ENCODE measurements at regions not wholly inside any gene's neighbourhood (a gene's known extent, or its start where the extent isn't known, plus 50 kb on each side); places are given as distances from the start of the nearest gene placed in this dataset.

GRCh38 chr10:57964351-57964750, 303.3 kb downstream of the IPMK start:
- no TSS peak for BruUV-seq (replicated peaks)
- ATAC-seq: no peak
- CTCF ChIA-PET: no interaction called here
- no peak for DNase-seq (ENCODE audit: low read depth, low spot score)
- Histone ChIP-seq H3K4me3 (no peak overlapping the region), H3K4me1 (ENCODE audit: control insufficient read depth, insufficient read depth, low read length) (no peaks in the 10 kb centered on the region), H3K9me3 (replicated peaks; ENCODE audit: control insufficient read depth, insufficient read depth, low read length) (no peaks in the 10 kb centered on the region), H3K27ac (ENCODE audit: control insufficient read depth, insufficient read depth) (no peak overlapping the region), H3K36me3 (ENCODE audit: control insufficient read depth in 2 of 2, insufficient read depth in 2 of 2, low read length in 1 of 2) (no peaks in the 10 kb centered on the region), H4K20me1 (ENCODE audit: control insufficient read depth, insufficient read depth) (no peaks in the 10 kb centered on the region), H3K79me2 (ENCODE audit: control insufficient read depth, insufficient read depth, low read length) (no peaks in the 10 kb centered on the region), H3K27me3 (replicated peaks in 1 of 2; ENCODE audit: control insufficient read depth in 2 of 2, insufficient read depth in 2 of 2, low read length in 1 of 2) (no peaks in the 10 kb centered on the region), H2AFZ (ENCODE audit: control insufficient read depth, low read depth, low read length) (no peak overlapping the region), H3K4me2 (ENCODE audit: control insufficient read depth, insufficient read depth) (no peak overlapping the region), H3K9ac (ENCODE audit: control insufficient read depth, insufficient read depth, low read length) (no peak overlapping the region)
- RAD21 ChIA-PET (ENCODE audit: unreplicated experiment): no interaction called here
- in situ Hi-C loops (cut with MboI): no loop called here
- WGBS (ENCODE audit: insufficient coverage, insufficient replicate concordance, low lambda C conversion rate, missing lambda C conversion rate): 26% methylated on average over 3 of the region's 3 CpGs
- TF ChIP-seq IRF4 (IDR thresholded peaks at IDR 0.05; ENCODE audit: low read depth, low read length) (no peak), POU2F2 (IDR thresholded peaks at IDR 0.05; ENCODE audit: borderline replicate concordance, low read depth, low read length) (no peak), TAF1 (IDR thresholded peaks at IDR 0.05; ENCODE audit: borderline replicate concordance, low read depth, low read length) (no peak), SREBF2 (IDR thresholded peaks at IDR 0.05; ENCODE audit: low read length) (no peak), KLF5 (IDR thresholded peaks at IDR 0.05; ENCODE audit: partially characterized antibody) (no peak), LARP7 (IDR thresholded peaks at IDR 0.05) (no peak), WRNIP1 (IDR thresholded peaks at IDR 0.05; ENCODE audit: borderline replicate concordance, low read depth, low read length) (no peak), MYC (IDR thresholded peaks at IDR 0.05; ENCODE audit: insufficient read depth, insufficient read length, insufficient replicate concordance, low read length, severe bottlenecking) (no peak), TCF12 (IDR thresholded peaks at IDR 0.05; ENCODE audit: low read depth, low read length) (no peak), E2F4 (IDR thresholded peaks at IDR 0.05; ENCODE audit: low read depth, low read length) (no peak), STAT1 (conservative IDR thresholded peaks at IDR 0.05) (no peak), BHLHE40 (IDR thresholded peaks at IDR 0.05; ENCODE audit: borderline replicate concordance in 1 of 2, low read depth in 2 of 2, low read length in 1 of 2) (no peak), ZNF622 (IDR thresholded peaks at IDR 0.05) (no peak), CUX1 (IDR thresholded peaks at IDR 0.05; ENCODE audit: insufficient replicate concordance, low read depth, low read length) (no peak)
- TF ChIP-seq, protein P1, sequence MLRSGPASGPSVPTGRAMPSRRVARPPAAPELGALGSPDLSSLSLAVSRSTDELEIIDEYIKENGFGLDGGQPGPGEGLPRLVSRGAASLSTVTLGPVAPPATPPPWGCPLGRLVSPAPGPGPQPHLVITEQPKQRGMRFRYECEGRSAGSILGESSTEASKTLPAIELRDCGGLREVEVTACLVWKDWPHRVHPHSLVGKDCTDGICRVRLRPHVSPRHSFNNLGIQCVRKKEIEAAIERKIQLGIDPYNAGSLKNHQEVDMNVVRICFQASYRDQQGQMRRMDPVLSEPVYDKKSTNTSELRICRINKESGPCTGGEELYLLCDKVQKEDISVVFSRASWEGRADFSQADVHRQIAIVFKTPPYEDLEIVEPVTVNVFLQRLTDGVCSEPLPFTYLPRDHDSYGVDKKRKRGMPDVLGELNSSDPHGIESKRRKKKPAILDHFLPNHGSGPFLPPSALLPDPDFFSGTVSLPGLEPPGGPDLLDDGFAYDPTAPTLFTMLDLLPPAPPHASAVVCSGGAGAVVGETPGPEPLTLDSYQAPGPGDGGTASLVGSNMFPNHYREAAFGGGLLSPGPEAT (IDR thresholded peaks at IDR 0.05; ENCODE audit: low read depth): no peak
- FAIRE-seq: no peak
- intact Hi-C loops (cut with micrococcal nuclease; ENCODE audit: unreplicated experiment): no loop called here
- POLR2A ChIA-PET: no interaction called here
- SMC1A ChIA-PET (ENCODE audit: uncharacterized antibody, unreplicated experiment): no interaction called here

Measured in GM12878 (cell line).